Calu3 (cell line): ENCODE measurements at regions not wholly inside any gene's neighbourhood (a gene's known extent, or its start where the extent isn't known, plus 50 kb on each side); places are given as distances from the start of the nearest gene placed in this dataset.

ENCODE experiments used
- BruUV-seq: library from RNA; stranded (reverse); fragments of 400-500 nt; replicated peaks from 2 replicates; lab custom pipeline; 2021; lab: Mats Ljungman, UMichigan
- CTCF ChIA-PET: fragments of 300-600 bp; sonication (Branson Sonifier 250); formaldehyde crosslinking; loops from one replicate; lab custom pipeline; 2022; ENCODE audit warnings: antibody characterized with exemption; lab: Charles Lee
- DNase-seq: peaks from one replicate; pipeline ENCODE4 v3.0.0; 2022
- H3K27ac Mint-ChIP-seq: one replicate; pipeline ENCODE4 v1.8.0; 2022; ENCODE audit warnings: mixed read lengths; ENCODE audit not compliant: unreplicated experiment
- H3K27me3 Mint-ChIP-seq: one replicate; pipeline ENCODE4 v1.8.0; 2022; ENCODE audit warnings: mixed read lengths; ENCODE audit not compliant: unreplicated experiment
- H3K36me3 Mint-ChIP-seq: one replicate; pipeline ENCODE4 v1.8.0; 2022; ENCODE audit warnings: mild to moderate bottlenecking, moderate library complexity, mixed read lengths; ENCODE audit not compliant: insufficient read depth, unreplicated experiment
- H3K4me1 Mint-ChIP-seq: one replicate; pipeline ENCODE4 v1.8.0; 2022; ENCODE audit warnings: mild to moderate bottlenecking, low read depth, mixed read lengths; ENCODE audit not compliant: unreplicated experiment
- H3K4me3 Mint-ChIP-seq: one replicate; pipeline ENCODE4 v1.8.0; 2022; ENCODE audit warnings: mild to moderate bottlenecking, low read depth, moderate library complexity, mixed read lengths; ENCODE audit not compliant: unreplicated experiment
- H3K9me3 Mint-ChIP-seq: one replicate; pipeline ENCODE4 v1.8.0; 2022; ENCODE audit warnings: low read depth, mixed read lengths; ENCODE audit not compliant: unreplicated experiment
- CTCF ChIP-seq: fragments of 200-600 bp; IDR thresholded peaks from one replicate; pipeline ENCODE4 v1.8.0; 2022; ENCODE audit warnings: antibody characterized with exemption; ENCODE audit not compliant: unreplicated experiment
- intact Hi-C: fragments of 100-400 bp; cut with micrococcal nuclease; formaldehyde crosslinking; loops from one replicate; pipeline ENCODE4 v1.10.0; 2022; ENCODE audit not compliant: unreplicated experiment

- Mint-ChIP-seq H3K27me3 (no peaks in the 10 kb centered on the region), H3K4me3 (no peak overlapping the region), H3K4me1 (no peaks in the 10 kb centered on the region), H3K27ac (no peak overlapping the region), H3K36me3 (no peaks in the 10 kb centered on the region), H3K9me3 (no peaks in the 10 kb centered on the region)
- no TSS peak for BruUV-seq
- CTCF ChIA-PET: interaction anchor here (0.6 kb wide), 1 partner anchor 49 kb away, joined by 6 read pairs; no protein-coding TSS in a partner anchor
- no peak for TF ChIP-seq CTCF
- intact Hi-C loops: no loop called here
- DNase-seq: no peak
Measured at GRCh38 chr12:78490861-78491260, 373.7 kb upstream of the SYT1 start.

- Mint-ChIP-seq H3K36me3 (no peaks in the 10 kb centered on the region), H3K4me1 (no peaks in the 10 kb centered on the region), H3K27ac (no peak overlapping the region), H3K4me3 (no peak overlapping the region), H3K9me3 (no peaks in the 10 kb centered on the region), H3K27me3 (no peaks in the 10 kb centered on the region)
- no TSS peak for BruUV-seq
- intact Hi-C loops: no loop called here
- DNase-seq: no peak
- CTCF ChIA-PET: interaction anchor here (0.7 kb wide), 1 partner anchor 24 kb away, joined by 3 read pairs; no protein-coding TSS in a partner anchor
- no peak for TF ChIP-seq CTCF
Measured at GRCh38 chr12:78494911-78495310, 369.7 kb upstream of the SYT1 start.

GRCh38 chr12:78501825-78502224 lies 362.7 kb upstream of the SYT1 start:
- intact Hi-C loops: no loop called here
- no peak for TF ChIP-seq CTCF
- DNase-seq: no peak
- Mint-ChIP-seq H3K4me3 (no peak overlapping the region), H3K27ac (no peak overlapping the region), H3K27me3 (no peaks in the 10 kb centered on the region), H3K4me1 (no peaks in the 10 kb centered on the region), H3K9me3 (no peaks in the 10 kb centered on the region), H3K36me3 (no peaks in the 10 kb centered on the region)
- BruUV-seq: no TSS peak
- CTCF ChIA-PET: no interaction called here

GRCh38 chr12:78519422-78519821 lies 345.2 kb upstream of the SYT1 start:
- intact Hi-C loops: no loop called here
- no peak for DNase-seq
- no peak for TF ChIP-seq CTCF
- Mint-ChIP-seq H3K9me3 (no peaks in the 10 kb centered on the region), H3K27ac (no peak overlapping the region), H3K27me3 (no peaks in the 10 kb centered on the region), H3K4me1 (no peaks in the 10 kb centered on the region), H3K4me3 (no peak overlapping the region), H3K36me3 (no peaks in the 10 kb centered on the region)
- no TSS peak for BruUV-seq
- CTCF ChIA-PET: no interaction called here
